ENCODE measurements at regions not wholly inside any gene's neighbourhood (a gene's known extent, or its start where the extent isn't known, plus 50 kb on each side); places are given as distances from the start of the nearest gene placed in this dataset.

DNA sequence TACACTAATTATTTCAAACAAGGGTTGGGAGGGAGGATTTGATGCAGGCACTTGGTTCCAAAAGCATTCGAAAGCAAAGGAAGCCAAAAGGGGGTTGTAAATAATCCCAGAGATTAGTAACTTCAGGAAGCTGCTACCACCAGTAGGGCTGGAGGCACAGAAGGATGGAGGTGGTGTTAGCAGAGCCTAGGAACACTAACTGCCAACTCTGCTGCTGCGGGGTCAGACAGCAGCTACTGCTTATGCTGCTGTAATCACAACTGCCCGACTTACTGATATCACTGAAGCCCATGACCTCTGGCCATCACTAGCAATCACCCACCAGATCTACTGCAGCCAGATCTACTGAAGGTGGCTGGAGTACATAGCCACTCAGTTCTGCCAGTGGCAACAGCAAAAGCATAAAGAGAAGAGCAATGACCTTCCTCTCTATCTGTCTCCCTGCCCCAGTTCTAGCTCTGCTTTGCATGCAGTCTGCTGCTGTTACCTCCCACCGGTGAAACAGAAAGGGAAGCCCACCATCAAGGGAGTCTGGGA lies 408.5 kb downstream of the PLPP3 start:
- CTCF ChIA-PET: no interaction called here
- H3K9ac ChIP-seq (ENCODE audit: low read length): no peak overlapping the region
- H3K79me2 ChIP-seq (ENCODE audit: low read length): no peaks in the 10 kb centered on the region
- H2AFZ ChIP-seq (ENCODE audit: low read length): no peak overlapping the region
- BruUV-seq (replicated peaks): no TSS peak
- H3K27me3 ChIP-seq (ENCODE audit: low read length): no peaks in the 10 kb centered on the region
- no peaks in the 10 kb centered on the region for H3F3A ChIP-seq (ENCODE audit: low read length, unreplicated experiment)
- no peak overlapping the region for H3K4me2 ChIP-seq (ENCODE audit: low read length)
- H3K4me3 ChIP-seq (ENCODE audit: low read length): no peak overlapping the region
- ATAC-seq: no peak
- H3K9me2 ChIP-seq (replicated peaks; ENCODE audit: low read length): no peaks in the 10 kb centered on the region
- no peaks in the 10 kb centered on the region for H3K36me3 ChIP-seq (ENCODE audit: low read depth, low read length)
- no peak for DNase-seq
- H3K27ac ChIP-seq (ENCODE audit: low read length): no peak overlapping the region
- intact Hi-C loops (cut with micrococcal nuclease): no loop called here
- no peaks in the 10 kb centered on the region for H4K20me1 ChIP-seq (ENCODE audit: low read length)
- TF ChIP-seq EZH2 (IDR thresholded peaks at IDR 0.05; ENCODE audit: low read length, unreplicated experiment) (no peak), CTCF (conservative IDR thresholded peaks at IDR 0.05; ENCODE audit: low read depth, low read length) (no peak), EZH2phosphoT487 (IDR thresholded peaks at IDR 0.05; ENCODE audit: borderline replicate concordance, low read length) (no peak)
- no peaks in the 10 kb centered on the region for H3K9me3 ChIP-seq (ENCODE audit: low read length)
- POLR2A ChIA-PET (ENCODE audit: unreplicated experiment): interaction anchor here (0.5 kb wide), 1 partner anchor 42 kb away, joined by 5 read pairs; no protein-coding TSS in a partner anchor
- H3K4me1 ChIP-seq (ENCODE audit: insufficient read depth, low read length): no peaks in the 10 kb centered on the region

DNA sequence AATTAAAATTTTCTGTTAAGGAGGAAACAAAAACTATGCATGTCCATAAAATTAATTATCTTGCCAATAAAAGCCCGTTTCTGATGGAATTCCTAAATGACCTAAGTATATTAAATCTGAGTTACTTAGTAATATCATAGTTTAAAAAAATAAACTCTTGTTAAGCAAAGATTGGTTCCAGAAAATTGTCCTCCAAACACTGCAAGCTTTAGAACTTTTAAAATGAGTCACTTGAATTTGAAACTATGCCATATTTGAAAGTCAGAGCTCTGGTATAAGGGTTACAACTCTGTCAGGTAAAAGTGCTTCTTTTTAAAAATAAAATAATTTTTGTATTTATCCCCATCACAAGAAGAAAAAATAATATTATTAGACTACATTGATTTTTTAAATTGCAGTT lies 409.5 kb downstream of the PLPP3 start:
- Histone ChIP-seq H3F3A (ENCODE audit: low read length, unreplicated experiment) (no peaks in the 10 kb centered on the region), H3K4me1 (ENCODE audit: insufficient read depth, low read length) (no peaks in the 10 kb centered on the region), H3K4me3 (ENCODE audit: low read length) (no peak overlapping the region), H3K27me3 (ENCODE audit: low read length) (no peaks in the 10 kb centered on the region), H2AFZ (ENCODE audit: low read length) (no peak overlapping the region), H3K9ac (ENCODE audit: low read length) (no peak overlapping the region), H3K36me3 (ENCODE audit: low read depth, low read length) (no peaks in the 10 kb centered on the region), H3K9me3 (ENCODE audit: low read length) (no peaks in the 10 kb centered on the region), H3K79me2 (ENCODE audit: low read length) (no peaks in the 10 kb centered on the region), H3K4me2 (ENCODE audit: low read length) (no peak overlapping the region), H4K20me1 (ENCODE audit: low read length) (no peaks in the 10 kb centered on the region), H3K27ac (ENCODE audit: low read length) (no peak overlapping the region), H3K9me2 (replicated peaks; ENCODE audit: low read length) (no peaks in the 10 kb centered on the region)
- TF ChIP-seq EZH2phosphoT487 (IDR thresholded peaks at IDR 0.05; ENCODE audit: borderline replicate concordance, low read length) (no peak), CTCF (conservative IDR thresholded peaks at IDR 0.05; ENCODE audit: low read depth, low read length) (no peak), EZH2 (IDR thresholded peaks at IDR 0.05; ENCODE audit: low read length, unreplicated experiment) (no peak)
- ChIA-PET POLR2A (ENCODE audit: unreplicated experiment) (interaction anchor here (0.7 kb wide), 1 partner anchor 255 kb away, joined by 5 read pairs; no protein-coding TSS in a partner anchor), CTCF (no interaction called here)
- BruUV-seq (replicated peaks): no TSS peak
- ATAC-seq (peak; percentile 48), DNase-seq (peak; percentile 45)
- intact Hi-C loops (cut with micrococcal nuclease): no loop called here

GRCh38 chr1:56168176-56168575 lies 411.2 kb downstream of the PLPP3 start:
- no peaks in the 10 kb centered on the region for H3K9me2 ChIP-seq (replicated peaks; ENCODE audit: low read length)
- ChIA-PET CTCF (no interaction called here), POLR2A (ENCODE audit: unreplicated experiment) (no interaction called here)
- no peak overlapping the region for H3K27ac ChIP-seq (ENCODE audit: low read length)
- no peaks in the 10 kb centered on the region for H4K20me1 ChIP-seq (ENCODE audit: low read length)
- no peak overlapping the region for H3K9ac ChIP-seq (ENCODE audit: low read length)
- TF ChIP-seq EZH2phosphoT487 (IDR thresholded peaks at IDR 0.05; ENCODE audit: borderline replicate concordance, low read length): no peak
- no peak for TF ChIP-seq CTCF (conservative IDR thresholded peaks at IDR 0.05; ENCODE audit: low read depth, low read length)
- no peak for TF ChIP-seq EZH2 (IDR thresholded peaks at IDR 0.05; ENCODE audit: low read length, unreplicated experiment)
- ATAC-seq (no peak), DNase-seq (no peak)
- no peaks in the 10 kb centered on the region for H3K4me1 ChIP-seq (ENCODE audit: insufficient read depth, low read length)
- H3F3A ChIP-seq (ENCODE audit: low read length, unreplicated experiment): no peaks in the 10 kb centered on the region
- no peaks in the 10 kb centered on the region for H3K79me2 ChIP-seq (ENCODE audit: low read length)
- no peak overlapping the region for H2AFZ ChIP-seq (ENCODE audit: low read length)
- H3K36me3 ChIP-seq (ENCODE audit: low read depth, low read length): no peaks in the 10 kb centered on the region
- H3K4me2 ChIP-seq (ENCODE audit: low read length): no peak overlapping the region
- H3K4me3 ChIP-seq (ENCODE audit: low read length): no peak overlapping the region
- no peaks in the 10 kb centered on the region for H3K27me3 ChIP-seq (ENCODE audit: low read length)
- no peaks in the 10 kb centered on the region for H3K9me3 ChIP-seq (ENCODE audit: low read length)
- intact Hi-C loops (cut with micrococcal nuclease): no loop called here
- no TSS peak for BruUV-seq (replicated peaks)
